CD4-positive, alpha-beta T cell treated with Interleukin-6 for 4 hours (primary cell): ENCODE measurements at regions not wholly inside any gene's neighbourhood (a gene's known extent, or its start where the extent isn't known, plus 50 kb on each side); places are given as distances from the start of the nearest gene placed in this dataset.
A peak's percentile ranks its signal among the peaks of the same experiment; 100 is the strongest.
"Not testable (repeated sequence)": the region's sequence is repeated elsewhere in the genome, so short reads cannot be mapped to it uniquely, and the experiment has no call there.

Source experiments
- DNase-seq: peaks from one replicate; pipeline ENCODE4 v3.0.0-alpha.2; 2020; ENCODE audit warnings: mixed read lengths

- DNase-seq: not testable (repeated sequence)
Observed at GRCh38 chr17:64721556-64721955, 59.4 kb upstream of the SMURF2 start.

- not testable (repeated sequence) for DNase-seq
Observed at GRCh38 chr17:64720253-64720652, 58.1 kb upstream of the SMURF2 start.

GRCh38 chr17:64719517-64719916 lies 57.4 kb upstream of the SMURF2 start:
- DNase-seq: not testable (repeated sequence)

GRCh38 chr17:64718816-64719215 lies 56.7 kb upstream of the SMURF2 start:
- DNase-seq: not testable (repeated sequence)

GRCh38 chr17:64718058-64718457 lies 56.0 kb upstream of the SMURF2 start:
- DNase-seq: no peak

- not testable (repeated sequence) for DNase-seq
Observed at GRCh38 chr17:64716496-64716895, 54.4 kb upstream of the SMURF2 start.

- DNase-seq: peak; percentile 12
Observed at GRCh38 chr17:64713786-64714185, 51.7 kb upstream of the SMURF2 start.

- DNase-seq: peak; percentile 67
Observed at GRCh38 chr17:64712557-64713351, 50.6 kb upstream of the SMURF2 start.
